GM13976 (cell line): ENCODE measurements at regions not wholly inside any gene's neighbourhood (a gene's known extent, or its start where the extent isn't known, plus 50 kb on each side); places are given as distances from the start of the nearest gene placed in this dataset.

ENCODE experiments used
- DNase-seq: peaks from one replicate; pipeline ENCODE4 v3.0.0; 2012; ENCODE audit warnings: low spot score
- in situ Hi-C: fragments of 300-500 bp; cut with MboI; formaldehyde crosslinking; loops from one replicate; pipeline ENCODE4 v1.12.0; 2022; ENCODE audit warnings: low sequenced_read_pairs, mixed read lengths, inconsistent platforms; ENCODE audit not compliant: unreplicated experiment
- TF ChIP-seq, protein P1 (sequence below): IDR thresholded peaks from 2 replicates; pipeline ENCODE4 v1.5.1; 2012; ENCODE audit warnings: borderline replicate concordance, mild to moderate bottlenecking; ENCODE audit not compliant: insufficient read depth; ENCODE audit errors: extremely low read depth, missing control alignments, control extremely low read depth

DNA sequence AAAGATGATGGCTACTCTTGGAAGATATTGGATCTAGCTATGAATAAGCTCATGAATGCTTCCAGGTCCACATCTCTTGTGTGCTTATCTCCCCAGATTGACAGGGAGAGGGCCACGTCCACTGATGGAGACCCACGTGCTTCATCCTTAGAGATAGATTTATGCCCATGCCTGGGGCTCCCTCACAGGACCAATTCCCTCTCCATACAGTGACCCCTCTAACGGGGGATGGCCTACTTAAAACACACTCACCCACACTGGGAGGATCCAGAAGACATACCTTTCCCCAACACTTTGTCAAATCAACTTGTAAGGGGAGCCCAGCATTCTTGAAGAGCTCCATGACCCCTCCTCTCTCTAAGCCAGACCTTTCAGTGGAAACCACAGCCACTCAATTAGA, 169.7 kb upstream of the CDH5 start:
- DNase-seq = no peak
- in situ Hi-C loops = no loop called here
- TF ChIP-seq, protein P1, sequence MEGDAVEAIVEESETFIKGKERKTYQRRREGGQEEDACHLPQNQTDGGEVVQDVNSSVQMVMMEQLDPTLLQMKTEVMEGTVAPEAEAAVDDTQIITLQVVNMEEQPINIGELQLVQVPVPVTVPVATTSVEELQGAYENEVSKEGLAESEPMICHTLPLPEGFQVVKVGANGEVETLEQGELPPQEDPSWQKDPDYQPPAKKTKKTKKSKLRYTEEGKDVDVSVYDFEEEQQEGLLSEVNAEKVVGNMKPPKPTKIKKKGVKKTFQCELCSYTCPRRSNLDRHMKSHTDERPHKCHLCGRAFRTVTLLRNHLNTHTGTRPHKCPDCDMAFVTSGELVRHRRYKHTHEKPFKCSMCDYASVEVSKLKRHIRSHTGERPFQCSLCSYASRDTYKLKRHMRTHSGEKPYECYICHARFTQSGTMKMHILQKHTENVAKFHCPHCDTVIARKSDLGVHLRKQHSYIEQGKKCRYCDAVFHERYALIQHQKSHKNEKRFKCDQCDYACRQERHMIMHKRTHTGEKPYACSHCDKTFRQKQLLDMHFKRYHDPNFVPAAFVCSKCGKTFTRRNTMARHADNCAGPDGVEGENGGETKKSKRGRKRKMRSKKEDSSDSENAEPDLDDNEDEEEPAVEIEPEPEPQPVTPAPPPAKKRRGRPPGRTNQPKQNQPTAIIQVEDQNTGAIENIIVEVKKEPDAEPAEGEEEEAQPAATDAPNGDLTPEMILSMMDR = no peak

DNA sequence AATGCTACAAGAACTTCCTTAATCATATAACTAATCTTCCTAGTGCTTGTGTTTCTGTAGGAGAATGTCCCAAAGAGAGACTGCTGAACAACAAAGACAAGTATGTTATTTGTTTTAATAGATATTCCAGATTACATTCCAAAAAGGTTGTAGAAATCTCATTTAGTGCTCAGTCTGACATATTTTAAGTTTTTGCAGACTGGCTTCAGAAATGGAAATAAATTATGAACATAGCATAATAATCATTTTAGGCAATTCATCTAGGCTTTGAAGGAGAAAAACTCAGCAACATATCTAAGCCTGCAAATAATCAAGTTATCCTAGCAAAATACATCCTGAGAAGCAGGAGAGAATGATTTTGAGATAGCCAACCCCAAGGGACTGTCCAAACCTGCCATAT, 171.6 kb upstream of the CDH5 start:
- in situ Hi-C loops = no loop called here
- TF ChIP-seq, protein P1 = no peak
- DNase-seq = no peak

DNA sequence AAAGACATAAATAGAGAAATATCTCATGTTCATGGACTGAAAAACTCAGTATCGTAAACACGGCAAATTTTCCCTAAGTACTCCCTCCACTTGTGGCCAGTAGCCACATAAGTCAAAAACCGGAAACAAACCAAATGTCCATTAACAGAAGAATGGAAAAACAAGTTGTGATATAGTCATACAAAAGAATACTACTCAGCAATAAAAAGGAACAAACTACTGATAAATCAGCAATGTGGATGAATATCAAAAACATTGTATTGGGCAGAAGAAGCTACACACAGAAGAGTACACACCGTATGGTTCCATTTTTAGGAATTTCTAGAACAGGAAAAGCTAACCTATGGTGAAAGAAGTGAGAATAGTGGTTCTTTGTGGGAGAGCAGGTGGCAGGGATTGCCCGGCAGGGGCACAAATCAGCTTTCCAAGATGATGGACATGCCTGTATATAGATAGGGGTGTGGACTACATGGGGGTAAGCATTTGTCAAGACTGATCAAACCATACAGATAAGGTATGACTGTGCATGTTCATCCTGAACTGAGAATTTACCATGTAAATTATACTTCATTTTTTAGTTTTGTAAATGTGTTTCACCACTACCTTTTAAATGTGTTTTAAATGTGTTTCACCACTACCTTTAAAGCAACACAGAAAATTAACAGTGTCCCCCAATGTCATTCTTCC, 172.8 kb upstream of the CDH5 start:
- no peak for DNase-seq
- in situ Hi-C loops = no loop called here
- TF ChIP-seq, protein P1 = no peak

DNA sequence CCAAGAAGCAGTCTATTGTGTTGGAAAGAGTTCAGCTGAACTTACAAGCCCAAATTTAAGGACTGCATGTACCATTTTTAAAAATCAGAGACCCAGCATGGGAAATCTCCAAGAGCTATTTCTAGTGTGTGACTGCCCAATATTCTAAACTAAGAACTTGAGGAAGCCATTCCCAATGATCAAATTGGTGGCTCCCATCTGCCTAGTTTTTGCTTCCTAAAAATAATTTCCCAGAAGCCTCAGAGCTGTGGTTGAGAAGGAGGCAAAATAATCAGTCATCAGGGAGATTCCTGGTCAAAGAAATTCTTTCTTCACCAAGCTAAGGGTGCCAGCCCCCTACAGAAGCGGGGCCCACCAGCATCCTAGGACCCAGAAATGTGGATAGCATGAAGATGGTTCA, 176.1 kb upstream of the CDH5 start:
- in situ Hi-C loops = no loop called here
- TF ChIP-seq, protein P1 = no peak
- DNase-seq = no peak

DNA sequence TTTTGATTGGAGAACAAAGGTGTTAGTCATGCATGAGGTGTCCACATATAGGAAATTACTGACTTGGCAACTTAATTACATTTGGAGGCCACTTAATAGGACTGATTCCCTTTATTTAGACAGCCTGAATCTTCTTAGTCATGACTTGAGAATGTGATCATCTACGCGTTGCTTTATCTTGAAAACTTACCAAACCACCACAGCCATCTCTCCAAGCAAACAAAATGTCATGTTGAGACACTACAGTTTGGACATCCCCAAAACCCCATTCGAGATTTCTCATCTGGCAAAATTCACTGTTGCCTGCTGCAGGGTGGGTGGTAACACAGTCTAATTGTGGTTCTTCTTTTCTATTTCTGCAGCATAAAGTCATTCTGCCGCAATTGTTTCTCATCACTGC, 176.5 kb upstream of the CDH5 start:
- in situ Hi-C loops = no loop called here
- DNase-seq = no peak
- TF ChIP-seq, protein P1 = no peak

DNA sequence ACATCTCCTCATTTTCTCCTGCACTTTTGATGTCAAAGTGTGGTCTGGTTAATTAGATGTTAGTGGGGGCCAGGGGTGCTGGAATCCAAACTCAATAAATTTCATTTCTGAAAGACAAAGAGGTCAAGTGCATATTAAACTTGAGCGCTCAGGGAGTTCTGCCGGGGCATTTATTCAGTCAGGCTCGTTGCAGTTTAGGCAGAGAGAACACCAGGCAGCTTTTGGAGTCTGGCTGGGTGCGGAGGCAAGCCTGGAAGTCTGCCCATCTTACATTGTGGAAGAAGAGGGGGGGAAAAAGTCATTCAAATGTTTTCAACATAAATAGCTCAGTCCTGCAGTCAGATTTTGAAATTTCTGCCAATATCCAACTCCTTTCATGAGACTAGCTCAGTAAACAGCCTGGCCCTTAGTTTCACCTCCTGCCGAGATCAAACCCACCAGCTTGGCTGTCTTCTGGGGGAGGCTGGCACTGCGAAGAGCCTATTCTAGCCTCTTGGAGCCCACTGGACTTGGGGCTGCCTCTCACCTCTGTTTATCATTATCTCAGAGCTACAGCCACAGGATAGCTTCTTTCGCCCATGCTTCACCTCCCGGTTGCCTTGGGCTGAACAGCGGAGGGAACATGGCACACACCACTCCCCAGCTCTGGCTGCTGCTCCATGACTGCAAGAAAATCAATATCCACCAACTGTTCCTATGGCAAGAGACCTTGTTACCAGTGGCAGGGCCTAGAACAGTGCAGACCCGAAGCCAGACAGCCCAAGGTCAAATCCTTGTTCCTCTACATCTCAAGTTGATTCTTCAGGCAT, 177.4 kb upstream of the CDH5 start:
- TF ChIP-seq, protein P1 = no peak
- DNase-seq = no peak
- in situ Hi-C loops = no loop called here
